T-helper 2 cell treated with Interferon-gamma antibody and Interleukin-4, amounts not matched to agents 5 μg/mL and 100 μg/mL, for 36 hours (primary cell): ENCODE measurements at regions not wholly inside any gene's neighbourhood (a gene's known extent, or its start where the extent isn't known, plus 50 kb on each side); places are given as distances from the start of the nearest gene placed in this dataset.

ENCODE experiments used
- DNase-seq: peaks from one replicate; pipeline ENCODE4 v3.0.0; 2021; ENCODE audit warnings: low spot score
- H3K27ac Mint-ChIP-seq: one replicate; pipeline ENCODE4 v1.8.0; 2021; ENCODE audit warnings: mild to moderate bottlenecking, mixed read lengths
- H3K27me3 Mint-ChIP-seq: one replicate; pipeline ENCODE4 v1.8.0; 2021; ENCODE audit warnings: low read depth, mixed read lengths
- H3K36me3 Mint-ChIP-seq: one replicate; pipeline ENCODE4 v1.8.0; 2021; ENCODE audit warnings: low read depth, mixed read lengths
- H3K4me1 Mint-ChIP-seq: one replicate; pipeline ENCODE4 v1.8.0; 2021; ENCODE audit warnings: low read depth, mixed read lengths
- H3K4me3 Mint-ChIP-seq: one replicate; pipeline ENCODE4 v1.8.0; 2022; ENCODE audit warnings: mild to moderate bottlenecking, moderate library complexity, mixed read lengths
- H3K9me3 Mint-ChIP-seq: one replicate; pipeline ENCODE4 v1.8.0; 2021; ENCODE audit warnings: mixed read lengths

DNA sequence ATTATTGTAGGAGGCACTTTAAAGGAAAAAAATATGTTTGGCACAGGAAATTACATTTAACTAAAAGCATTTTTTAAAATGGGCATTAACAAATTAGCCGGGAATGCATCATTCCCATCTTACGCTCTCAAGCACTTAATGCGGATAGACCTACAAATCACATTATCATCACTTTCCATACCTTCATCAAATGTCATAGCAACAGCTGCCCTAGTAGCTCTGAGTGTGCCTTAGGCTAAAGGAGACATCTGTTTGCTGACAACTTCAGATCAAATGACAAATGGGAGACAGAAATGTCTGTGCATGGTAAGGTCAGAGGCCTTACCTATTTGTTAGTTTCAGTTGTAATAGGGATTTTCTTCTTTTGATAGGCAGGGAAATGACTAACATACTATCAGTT lies 773.2 kb upstream of the SLC10A2 start:
- no peaks in the 10 kb centered on the region for H3K27me3 Mint-ChIP-seq
- H3K9me3 Mint-ChIP-seq: no peaks in the 10 kb centered on the region
- H3K36me3 Mint-ChIP-seq: no peaks in the 10 kb centered on the region
- no peak overlapping the region for H3K4me3 Mint-ChIP-seq
- H3K4me1 Mint-ChIP-seq: no peaks in the 10 kb centered on the region
- DNase-seq: no peak
- H3K27ac Mint-ChIP-seq: no peak overlapping the region

DNA sequence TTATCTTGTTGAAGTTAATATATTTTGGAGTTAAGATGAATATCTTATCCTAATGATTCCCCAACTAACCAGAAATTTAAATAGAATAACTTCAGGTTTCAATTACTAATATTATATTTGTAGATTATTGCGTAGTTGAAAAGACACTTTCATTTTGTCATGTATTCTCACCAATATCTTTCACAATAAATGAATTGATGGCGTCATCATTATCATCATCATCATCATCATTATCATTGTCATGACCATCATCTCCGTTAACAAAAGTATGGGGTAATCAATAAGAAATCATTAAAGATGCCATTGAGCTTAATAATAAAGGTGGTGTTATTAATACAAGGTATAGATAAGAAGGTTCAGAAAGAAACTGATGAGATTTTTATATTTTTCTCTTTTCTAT lies 768.8 kb upstream of the SLC10A2 start:
- no peak for DNase-seq
- no peaks in the 10 kb centered on the region for H3K4me1 Mint-ChIP-seq
- no peak overlapping the region for H3K27ac Mint-ChIP-seq
- no peak overlapping the region for H3K4me3 Mint-ChIP-seq
- peaks cover 5% of the 10 kb centered on the region for H3K9me3 Mint-ChIP-seq
- H3K36me3 Mint-ChIP-seq: no peaks in the 10 kb centered on the region
- no peaks in the 10 kb centered on the region for H3K27me3 Mint-ChIP-seq

DNA sequence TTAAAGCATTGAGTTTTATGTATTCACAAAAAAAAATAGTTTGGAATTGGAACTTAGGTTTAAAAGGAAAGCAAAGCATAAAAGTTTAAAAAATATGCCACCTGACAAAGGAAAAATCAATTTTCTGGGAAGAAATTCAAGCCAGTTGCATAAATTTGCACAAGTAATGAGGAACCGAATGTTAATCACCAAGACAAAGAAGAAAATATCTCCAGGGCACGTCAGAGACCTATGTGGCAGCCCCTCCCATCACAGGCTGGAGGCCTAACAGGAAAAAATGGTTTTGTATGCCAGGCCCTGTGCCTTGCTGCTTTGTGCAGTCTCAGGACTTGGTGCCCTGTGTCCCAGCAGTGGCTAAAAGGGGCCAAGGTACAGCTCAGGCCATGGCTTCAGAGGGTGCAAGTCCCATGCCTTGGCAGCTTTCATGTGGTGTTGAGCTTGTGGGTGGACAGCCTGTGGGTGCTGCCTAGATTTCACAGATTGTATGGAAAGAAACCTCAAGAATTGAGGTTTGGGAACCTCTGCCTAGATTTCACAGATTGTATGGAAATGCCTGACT lies 767.2 kb upstream of the SLC10A2 start:
- H3K27me3 Mint-ChIP-seq: no peaks in the 10 kb centered on the region
- no peak overlapping the region for H3K27ac Mint-ChIP-seq
- no peak for DNase-seq
- H3K4me3 Mint-ChIP-seq: no peak overlapping the region
- no peaks in the 10 kb centered on the region for H3K4me1 Mint-ChIP-seq
- peaks cover 9% of the 10 kb centered on the region for H3K9me3 Mint-ChIP-seq
- no peaks in the 10 kb centered on the region for H3K36me3 Mint-ChIP-seq

GRCh38 chr13:103815619-103816018 lies 749.4 kb upstream of the SLC10A2 start:
- Mint-ChIP-seq H3K4me1 (no peaks in the 10 kb centered on the region), H3K27ac (no peak overlapping the region), H3K9me3 (peaks cover 19% of the 10 kb centered on the region), H3K4me3 (no peak overlapping the region), H3K36me3 (no peaks in the 10 kb centered on the region), H3K27me3 (no peaks in the 10 kb centered on the region)
- DNase-seq: no peak

- Mint-ChIP-seq H3K27me3 (no peaks in the 10 kb centered on the region), H3K27ac (no peak overlapping the region), H3K4me3 (no peak overlapping the region), H3K9me3 (peaks cover 16% of the 10 kb centered on the region), H3K4me1 (no peaks in the 10 kb centered on the region), H3K36me3 (no peaks in the 10 kb centered on the region)
- DNase-seq: no peak
Measured at GRCh38 chr13:103812971-103813370, 746.8 kb upstream of the SLC10A2 start.

DNA sequence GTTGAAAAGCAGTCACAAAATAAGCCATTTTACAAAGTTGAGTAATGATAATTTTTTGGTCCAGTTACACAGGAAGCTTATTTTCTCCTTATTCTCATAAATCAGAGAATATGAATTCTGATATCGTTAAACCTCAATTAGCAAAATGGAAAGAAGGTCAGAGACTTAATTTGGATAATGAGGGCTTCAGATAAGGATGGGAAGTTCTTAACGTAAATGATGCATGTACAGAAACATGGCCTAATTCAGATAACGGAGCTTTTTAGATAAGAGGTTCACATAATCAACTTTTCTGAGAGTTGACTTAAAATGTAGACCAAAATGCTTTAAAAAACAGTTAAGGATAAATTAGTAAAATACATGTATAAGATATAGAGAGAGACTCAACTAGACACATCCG lies 746.3 kb upstream of the SLC10A2 start:
- no peak for DNase-seq
- H3K27ac Mint-ChIP-seq: no peak overlapping the region
- H3K9me3 Mint-ChIP-seq: peaks cover 16% of the 10 kb centered on the region
- H3K36me3 Mint-ChIP-seq: no peaks in the 10 kb centered on the region
- H3K4me1 Mint-ChIP-seq: no peaks in the 10 kb centered on the region
- no peaks in the 10 kb centered on the region for H3K27me3 Mint-ChIP-seq
- no peak overlapping the region for H3K4me3 Mint-ChIP-seq

DNA sequence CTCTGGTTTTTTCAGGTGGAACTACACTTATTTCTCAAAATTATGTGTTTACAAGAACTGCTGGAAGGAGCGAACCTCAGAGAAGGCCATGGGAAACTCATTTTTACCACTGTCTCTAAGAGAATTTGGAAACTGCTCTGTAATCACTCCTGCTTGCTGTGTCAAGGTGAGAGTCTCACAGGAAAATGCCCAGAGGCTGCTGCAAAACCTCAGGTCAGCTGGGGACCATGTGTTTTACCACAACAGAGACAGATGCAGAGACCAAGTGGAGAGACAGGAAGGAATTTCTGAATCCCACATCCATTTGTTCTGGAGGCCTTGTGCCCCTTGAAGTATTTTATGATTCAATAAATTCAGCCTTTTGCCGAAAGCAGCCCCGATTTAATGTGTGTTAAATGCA lies 743.8 kb upstream of the SLC10A2 start:
- Mint-ChIP-seq H3K4me3 (no peak overlapping the region), H3K4me1 (no peaks in the 10 kb centered on the region), H3K27me3 (no peaks in the 10 kb centered on the region), H3K36me3 (no peaks in the 10 kb centered on the region), H3K27ac (no peak overlapping the region), H3K9me3 (peaks cover 11% of the 10 kb centered on the region)
- no peak for DNase-seq

GRCh38 chr13:103805771-103806170 lies 739.6 kb upstream of the SLC10A2 start:
- no peak overlapping the region for H3K4me3 Mint-ChIP-seq
- H3K27me3 Mint-ChIP-seq: no peaks in the 10 kb centered on the region
- no peaks in the 10 kb centered on the region for H3K36me3 Mint-ChIP-seq
- no peaks in the 10 kb centered on the region for H3K4me1 Mint-ChIP-seq
- no peaks in the 10 kb centered on the region for H3K9me3 Mint-ChIP-seq
- no peak overlapping the region for H3K27ac Mint-ChIP-seq
- DNase-seq: no peak

DNA sequence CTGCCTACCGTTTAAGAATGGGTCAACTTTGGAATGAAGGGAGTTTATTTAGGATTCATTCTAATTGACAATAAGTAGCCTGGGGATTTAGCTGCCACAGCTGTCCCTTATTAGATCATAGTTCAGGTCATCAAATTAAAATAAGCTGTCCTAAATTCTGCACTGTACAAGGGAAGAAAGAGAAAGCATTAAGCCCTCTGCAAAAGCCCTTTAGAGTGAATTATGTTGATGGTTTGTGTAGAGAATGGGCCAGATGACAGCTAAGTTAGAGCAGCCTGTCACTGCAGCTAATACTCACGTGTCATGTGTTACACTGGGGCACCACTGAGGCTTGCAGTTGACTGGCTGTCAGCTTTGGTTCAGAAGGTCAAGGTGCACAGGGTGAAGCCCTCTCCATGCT lies 737.1 kb upstream of the SLC10A2 start:
- Mint-ChIP-seq H3K9me3 (no peaks in the 10 kb centered on the region), H3K27me3 (no peaks in the 10 kb centered on the region), H3K4me3 (no peak overlapping the region), H3K27ac (no peak overlapping the region), H3K36me3 (no peaks in the 10 kb centered on the region), H3K4me1 (no peaks in the 10 kb centered on the region)
- no peak for DNase-seq

DNA sequence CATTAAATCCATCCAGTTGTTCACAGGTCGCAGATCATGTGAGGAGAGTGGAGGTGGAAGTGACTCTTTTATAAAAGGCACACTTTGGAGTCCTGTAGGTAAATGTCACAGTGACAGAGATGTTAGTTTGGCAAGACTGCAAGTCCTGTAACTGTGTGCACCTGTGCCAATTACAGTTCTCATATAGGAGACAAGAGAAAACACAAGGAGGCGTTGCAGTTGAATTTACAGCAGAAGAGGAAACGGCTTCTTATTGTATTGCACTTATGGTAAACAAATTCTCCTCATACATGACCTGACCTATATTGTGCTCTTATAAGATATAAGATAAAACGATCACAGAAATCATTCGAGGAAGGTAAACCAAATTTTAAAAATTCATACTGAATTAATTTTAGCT lies 732.8 kb upstream of the SLC10A2 start:
- Mint-ChIP-seq H3K4me3 (no peak overlapping the region), H3K9me3 (no peaks in the 10 kb centered on the region), H3K27ac (no peak overlapping the region), H3K36me3 (no peaks in the 10 kb centered on the region), H3K4me1 (no peaks in the 10 kb centered on the region), H3K27me3 (no peaks in the 10 kb centered on the region)
- no peak for DNase-seq

- no peaks in the 10 kb centered on the region for H3K4me1 Mint-ChIP-seq
- no peak overlapping the region for H3K27ac Mint-ChIP-seq
- H3K36me3 Mint-ChIP-seq: no peaks in the 10 kb centered on the region
- H3K4me3 Mint-ChIP-seq: no peak overlapping the region
- DNase-seq: no peak
- H3K9me3 Mint-ChIP-seq: peaks cover 3% of the 10 kb centered on the region
- H3K27me3 Mint-ChIP-seq: no peaks in the 10 kb centered on the region
Measured at GRCh38 chr13:103795892-103796478, 729.8 kb upstream of the SLC10A2 start.

DNA sequence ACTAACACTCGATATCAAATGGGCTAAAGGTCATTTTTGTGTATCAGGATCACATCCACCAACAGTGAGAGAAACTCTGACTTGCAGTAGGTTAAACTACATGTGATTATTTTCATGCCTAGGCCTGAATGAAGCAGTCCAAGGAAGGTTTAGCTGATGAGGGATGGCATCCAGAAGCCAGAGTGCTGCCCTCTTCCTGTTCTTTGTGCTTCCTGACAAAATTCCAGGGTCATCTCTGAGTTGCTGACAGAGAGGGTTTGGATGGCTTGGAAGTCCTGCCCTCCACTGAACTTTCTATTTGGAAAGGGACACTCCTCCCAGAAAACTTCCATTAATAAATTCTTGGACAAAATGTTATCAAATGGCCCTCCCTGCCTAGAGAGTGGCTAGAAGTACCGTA lies 728.3 kb upstream of the SLC10A2 start:
- no peak for DNase-seq

DNA sequence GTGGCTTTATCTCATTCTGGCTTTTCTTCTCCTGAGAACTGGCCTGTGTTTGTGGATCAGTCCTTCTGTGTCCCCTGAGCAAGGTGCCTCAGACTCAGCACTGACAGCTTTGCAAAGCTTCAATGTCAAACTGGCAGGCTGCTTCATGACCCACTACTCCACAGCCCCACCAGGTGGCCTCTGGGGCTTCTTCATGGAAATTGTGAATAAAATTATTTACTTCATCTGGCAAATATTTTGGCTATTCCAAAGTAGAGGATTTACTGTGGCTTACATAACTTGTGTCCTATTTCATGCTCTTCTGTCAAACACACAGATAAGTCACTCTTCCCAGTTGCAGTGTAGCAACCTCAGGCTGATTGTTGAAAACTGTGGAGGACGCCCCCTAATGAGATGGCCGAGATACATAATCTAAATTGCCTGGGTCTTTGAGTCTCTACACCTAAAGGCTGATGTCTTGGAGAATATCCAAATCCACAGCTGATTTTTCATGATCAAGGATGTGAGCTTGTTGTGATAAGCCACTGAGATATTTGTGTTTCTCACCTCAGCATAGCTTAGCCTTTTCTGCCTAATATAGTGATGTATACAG lies 721.9 kb upstream of the SLC10A2 start:
- Mint-ChIP-seq H3K4me3 (no peak overlapping the region), H3K36me3 (no peaks in the 10 kb centered on the region), H3K27me3 (no peaks in the 10 kb centered on the region), H3K27ac (no peak overlapping the region), H3K9me3 (peaks cover 12% of the 10 kb centered on the region), H3K4me1 (no peaks in the 10 kb centered on the region)
- DNase-seq: no peak

More for the DNA sequence above, 728.3 kb upstream of the SLC10A2 start:
- Mint-ChIP-seq H3K4me1 (no peaks in the 10 kb centered on the region), H3K4me3 (no peak overlapping the region), H3K27ac (no peak overlapping the region), H3K27me3 (no peaks in the 10 kb centered on the region), H3K9me3 (peaks cover 3% of the 10 kb centered on the region), H3K36me3 (no peaks in the 10 kb centered on the region)

GRCh38 chr13:103772576-103772975 lies 706.4 kb upstream of the SLC10A2 start:
- no peaks in the 10 kb centered on the region for H3K36me3 Mint-ChIP-seq
- DNase-seq: no peak
- H3K27ac Mint-ChIP-seq: no peak overlapping the region
- peaks cover 4% of the 10 kb centered on the region for H3K9me3 Mint-ChIP-seq
- no peaks in the 10 kb centered on the region for H3K27me3 Mint-ChIP-seq
- H3K4me3 Mint-ChIP-seq: no peak overlapping the region
- no peaks in the 10 kb centered on the region for H3K4me1 Mint-ChIP-seq

GRCh38 chr13:103762523-103762922 lies 696.3 kb upstream of the SLC10A2 start:
- Mint-ChIP-seq H3K27me3 (no peaks in the 10 kb centered on the region), H3K9me3 (no peaks in the 10 kb centered on the region), H3K27ac (no peak overlapping the region), H3K36me3 (no peaks in the 10 kb centered on the region), H3K4me1 (no peaks in the 10 kb centered on the region), H3K4me3 (no peak overlapping the region)
- no peak for DNase-seq
